B cell (primary cell): ENCODE measurements at regions not wholly inside any gene's neighbourhood (a gene's known extent, or its start where the extent isn't known, plus 50 kb on each side); places are given as distances from the start of the nearest gene placed in this dataset.

Source experiments
- ATAC-seq: fragments of 200-7000 bp; cut with Tn5 transposase; one replicate; pipeline ENCODE4 v1.10.0; 2021; ENCODE audit warnings: low read depth, mild to moderate bottlenecking, moderate number of reproducible peaks, moderate library complexity
- CTCF ChIA-PET: fragments of 350-600 bp; sonication (Branson Sonifier 250); formaldehyde crosslinking; loops from one replicate; lab custom pipeline; 2021; ENCODE audit warnings: antibody characterized with exemption, inconsistent platforms; lab: Charles Lee
- POLR2A ChIA-PET: fragments of 350-600 bp; sonication (Branson Sonifier 250); formaldehyde crosslinking; loops from one replicate; lab custom pipeline; 2021; ENCODE audit warnings: antibody characterized with exemption; lab: Charles Lee
- DNase-seq: peaks from one replicate; pipeline ENCODE4 v3.0.0; 2013
- H2AFZ ChIP-seq: 2 replicates; pipeline ENCODE4 v1.6.1; 2012; ENCODE audit warnings: mild to moderate bottlenecking, low read depth, low read length; ENCODE audit not compliant: insufficient read depth, poor library complexity, severe bottlenecking
- H3K27ac ChIP-seq, 2 donors: 1 replicate in 1 of 2; 2 replicates in 1 of 2; pipeline ENCODE4 v1.5.1; 2012 to 2013; ENCODE audit warnings: low read length in 2 of 2, mild to moderate bottlenecking in 2 of 2, moderate library complexity in 1 of 2
- H3K27me3 ChIP-seq, 4 experiments: fragments of 200-600 bp in 1 of 4; sonication (generic) in 1 of 4; replicated peaks in 1 of 4; 1 replicate in 2 of 4; 2 replicates in 2 of 4; pipeline versions ENCODE4 v1.6.1 to v1.7.0; 2013 to 2016; ENCODE audit warnings: low read length in 3 of 4, mild to moderate bottlenecking in 2 of 4, mixed read lengths in 1 of 4, moderate library complexity in 1 of 4; ENCODE audit not compliant: insufficient read depth in 4 of 4, control insufficient read depth in 3 of 4; ENCODE audit errors: control extremely low read depth in 1 of 4
- H3K36me3 ChIP-seq, 2 experiments: replicated peaks in 1 of 2; 1 replicate in 1 of 2; 2 replicates in 1 of 2; pipeline versions ENCODE4 v1.6.1 to v1.7.1; 2013; ENCODE audit warnings: low read length in 1 of 2; ENCODE audit not compliant: insufficient read depth in 2 of 2, control insufficient read depth in 1 of 2; ENCODE audit errors: control extremely low read depth in 1 of 2, extremely low read depth in 1 of 2
- H3K4me1 ChIP-seq, 2 donors: fragments of 200-600 bp in 1 of 2; sonication (generic) in 1 of 2; 1 replicate in 1 of 2; 2 replicates in 1 of 2; pipeline versions ENCODE4 v1.5.1 to v1.6.1; 2013 to 2017; ENCODE audit warnings: low read length in 2 of 2; ENCODE audit not compliant: control insufficient read depth in 2 of 2, insufficient read depth in 2 of 2
- H3K4me2 ChIP-seq: replicated peaks from 2 replicates; pipeline ENCODE3; 2012; ENCODE audit warnings: mild to moderate bottlenecking, low read depth, low read length; ENCODE audit not compliant: poor library complexity, severe bottlenecking
- H3K4me3 ChIP-seq, 5 experiments: fragments of 200-600 bp in 1 of 5; sonication (generic) in 1 of 5; 1 replicate in 3 of 5; 2 replicates in 2 of 5; pipeline versions ENCODE4 v1.5.1 to v1.7.0; 2011 to 2016; ENCODE audit warnings: low read length in 4 of 5, mild to moderate bottlenecking in 4 of 5, low read depth in 2 of 5, control low read depth in 1 of 5, moderate library complexity in 1 of 5; ENCODE audit not compliant: insufficient read depth in 1 of 5; ENCODE audit errors: control extremely low read depth in 1 of 5, extremely low read depth in 1 of 5
- H3K79me2 ChIP-seq: fragments of 200-600 bp; sonication (generic); one replicate; pipeline ENCODE4 v1.6.0; 2016; ENCODE audit warnings: low read length; ENCODE audit not compliant: control insufficient read depth, insufficient read depth
- H3K9ac ChIP-seq: fragments of 200-600 bp; sonication (generic); 2 replicates; pipeline ENCODE4 v1.6.1; 2017; ENCODE audit warnings: mild to moderate bottlenecking, low read length, moderate library complexity
- H3K9me3 ChIP-seq, 3 donors: one replicate each; pipeline versions ENCODE4 v1.6.1 to v1.7.1; 2013; ENCODE audit warnings: low read length in 2 of 3; ENCODE audit not compliant: control insufficient read depth in 2 of 3, insufficient read depth in 1 of 3; ENCODE audit errors: control extremely low read depth in 1 of 3
- H4K20me1 ChIP-seq: 2 replicates; pipeline ENCODE4 v1.6.0; 2012; ENCODE audit warnings: mild to moderate bottlenecking, low read length; ENCODE audit not compliant: insufficient read depth, control insufficient read depth, poor library complexity, severe bottlenecking
- H3K27ac Mint-ChIP-seq: one replicate; pipeline ENCODE4 v1.8.0; 2021; ENCODE audit warnings: mixed read lengths
- H3K27me3 Mint-ChIP-seq: one replicate; pipeline ENCODE4 v1.8.0; 2021; ENCODE audit warnings: mixed read lengths
- H3K4me1 Mint-ChIP-seq: one replicate; pipeline ENCODE4 v1.8.0; 2021; ENCODE audit warnings: mixed read lengths
- H3K4me3 Mint-ChIP-seq: one replicate; pipeline ENCODE4 v1.8.0; 2021; ENCODE audit warnings: mixed read lengths
- H3K9me3 Mint-ChIP-seq: one replicate; pipeline ENCODE4 v1.8.0; 2022; ENCODE audit warnings: mixed read lengths; ENCODE audit not compliant: insufficient read depth
- EZH2 ChIP-seq: IDR thresholded peaks from 2 replicates; pipeline ENCODE4 v1.6.1; 2012; ENCODE audit warnings: borderline replicate concordance, low read depth, mild to moderate bottlenecking, moderate library complexity, low read length; ENCODE audit not compliant: insufficient read depth, poor library complexity, severe bottlenecking
- WGBS: methylation state at CpG from one replicate; pipeline ENCODE4 v1.1.5; 2013; ENCODE audit warnings: missing lambda C conversion rate; ENCODE audit not compliant: insufficient coverage; 5-methylcytosine and 5-hydroxymethylcytosine counted together
- intact Hi-C: fragments of 100-400 bp; cut with micrococcal nuclease; formaldehyde crosslinking; loops from one replicate; pipeline ENCODE4 v1.10.0; 2022
- TF ChIP-seq, protein P1 (sequence below): fragments of 200-600 bp; IDR thresholded peaks from one replicate; pipeline ENCODE4 v1.8.0; 2022; ENCODE audit warnings: antibody characterized with exemption, mild to moderate bottlenecking

DNA sequence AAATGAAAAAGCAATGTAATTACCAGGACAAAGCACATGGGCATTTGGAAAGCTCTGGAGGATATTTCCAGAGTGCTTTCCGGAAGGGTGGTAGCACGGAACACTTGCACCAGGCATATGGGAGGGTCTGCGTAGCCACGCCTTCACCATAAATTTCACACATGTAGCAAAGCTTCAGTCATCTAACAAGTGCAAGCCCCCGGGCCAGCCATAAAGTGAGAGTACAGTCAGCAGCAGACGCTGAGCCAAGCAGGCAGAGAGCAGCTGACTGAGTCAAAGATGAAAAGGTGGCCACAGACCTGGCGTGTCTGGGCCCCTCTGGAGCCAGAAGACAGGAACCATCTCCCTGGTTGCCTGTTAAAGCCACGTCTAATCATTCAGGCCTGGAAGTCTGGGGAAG is 130.6 kb downstream of the SEC14L1 start:
- H3K27ac ChIP-seq, result no peak overlapping the region
- peaks cover 0 to 16% (median 0%) of the 10 kb centered on the region in 3 donors for H3K9me3 ChIP-seq
- no peaks in the 10 kb centered on the region for H4K20me1 ChIP-seq
- ChIA-PET CTCF (no interaction called here), POLR2A (interaction anchor here (0.6 kb wide), 1 partner anchor 1214 kb away, joined by 3 read pairs; no protein-coding TSS in a partner anchor)
- ATAC-seq, result no peak
- no peak overlapping the region for H3K4me2 ChIP-seq
- Mint-ChIP-seq H3K9me3 (no peaks in the 10 kb centered on the region), H3K27me3 (peaks cover 26% of the 10 kb centered on the region), H3K27ac (no peak overlapping the region), H3K4me3 (no peak overlapping the region), H3K4me1 (no peaks in the 10 kb centered on the region)
- no peaks in the 10 kb centered on the region for H3K36me3 ChIP-seq
- intact Hi-C loops, result no loop called here
- H2AFZ ChIP-seq, result no peak overlapping the region
- H3K4me3 ChIP-seq, result no peak overlapping the region
- DNase-seq, result no peak
- H3K79me2 ChIP-seq, result no peaks in the 10 kb centered on the region
- no peak overlapping the region for H3K9ac ChIP-seq
- TF ChIP-seq, protein P1, sequence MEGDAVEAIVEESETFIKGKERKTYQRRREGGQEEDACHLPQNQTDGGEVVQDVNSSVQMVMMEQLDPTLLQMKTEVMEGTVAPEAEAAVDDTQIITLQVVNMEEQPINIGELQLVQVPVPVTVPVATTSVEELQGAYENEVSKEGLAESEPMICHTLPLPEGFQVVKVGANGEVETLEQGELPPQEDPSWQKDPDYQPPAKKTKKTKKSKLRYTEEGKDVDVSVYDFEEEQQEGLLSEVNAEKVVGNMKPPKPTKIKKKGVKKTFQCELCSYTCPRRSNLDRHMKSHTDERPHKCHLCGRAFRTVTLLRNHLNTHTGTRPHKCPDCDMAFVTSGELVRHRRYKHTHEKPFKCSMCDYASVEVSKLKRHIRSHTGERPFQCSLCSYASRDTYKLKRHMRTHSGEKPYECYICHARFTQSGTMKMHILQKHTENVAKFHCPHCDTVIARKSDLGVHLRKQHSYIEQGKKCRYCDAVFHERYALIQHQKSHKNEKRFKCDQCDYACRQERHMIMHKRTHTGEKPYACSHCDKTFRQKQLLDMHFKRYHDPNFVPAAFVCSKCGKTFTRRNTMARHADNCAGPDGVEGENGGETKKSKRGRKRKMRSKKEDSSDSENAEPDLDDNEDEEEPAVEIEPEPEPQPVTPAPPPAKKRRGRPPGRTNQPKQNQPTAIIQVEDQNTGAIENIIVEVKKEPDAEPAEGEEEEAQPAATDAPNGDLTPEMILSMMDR, result no peak
- TF ChIP-seq EZH2, result no peak
- no peaks in the 10 kb centered on the region for H3K4me1 ChIP-seq
- 75% methylated on average over 3 of the region's 8 CpGs for WGBS
- H3K27me3 ChIP-seq, result peaks cover 0 to 2% (median 0%) of the 10 kb centered on the region in 4 experiments

- H3K4me2 ChIP-seq, result no peak overlapping the region
- ATAC-seq (no peak), DNase-seq (no peak)
- no peaks in the 10 kb centered on the region for H3K36me3 ChIP-seq
- no peaks in the 10 kb centered on the region for H3K4me1 ChIP-seq
- 77% methylated on average over 5 of the region's 7 CpGs for WGBS
- TF ChIP-seq, protein P1, result no peak
- no peak for TF ChIP-seq EZH2
- ChIA-PET POLR2A (no interaction called here), CTCF (no interaction called here)
- no peaks in the 10 kb centered on the region for H4K20me1 ChIP-seq
- no peak overlapping the region for H3K9ac ChIP-seq
- intact Hi-C loops, result no loop called here
- Mint-ChIP-seq H3K9me3 (no peaks in the 10 kb centered on the region), H3K27ac (no peak overlapping the region), H3K27me3 (peaks cover 31% of the 10 kb centered on the region), H3K4me3 (no peak overlapping the region), H3K4me1 (no peaks in the 10 kb centered on the region)
- H3K79me2 ChIP-seq, result no peaks in the 10 kb centered on the region
- no peak overlapping the region for H3K4me3 ChIP-seq
- peaks cover 0 to 2% (median 0%) of the 10 kb centered on the region in 4 experiments for H3K27me3 ChIP-seq
- H2AFZ ChIP-seq, result no peak overlapping the region
- no peak overlapping the region for H3K27ac ChIP-seq
- peaks cover 0 to 16% (median 0%) of the 10 kb centered on the region in 3 donors for H3K9me3 ChIP-seq
Measured at GRCh38 chr17:77273397-77274085, 132.8 kb downstream of the SEC14L1 start.
